K562 (cell line): ENCODE measurements at regions not wholly inside any gene's neighbourhood (a gene's known extent, or its start where the extent isn't known, plus 50 kb on each side); places are given as distances from the start of the nearest gene placed in this dataset.
"Not testable (repeated sequence)": the region's sequence is repeated elsewhere in the genome, so short reads cannot be mapped to it uniquely, and the experiment has no call there.

Source experiments
- ATAC-seq: fragments of 200-7000 bp; cut with Tn5 transposase; 3 replicates; pipeline ENCODE4 v1.9.1; 2020; ENCODE audit warnings: moderate library complexity
- BruUV-seq: library from RNA; stranded (reverse); fragments of 400-500 nt; replicated peaks from 2 replicates; lab custom pipeline; 2021; lab: Mats Ljungman, UMichigan
- CTCF ChIA-PET: fragments of 300-600 bp; formaldehyde crosslinking; extraction: SDS; loops from one replicate; lab custom pipeline; 2021; ENCODE audit warnings: low intra/inter-chr PET ratio; lab: Yijun Ruan, JAX
- POLR2A ChIA-PET: fragments of 300-600, 350-650 bp; sonication (Branson Sonifier 250); formaldehyde crosslinking; extraction: SDS; loops from one replicate; lab custom pipeline; 2021; ENCODE audit warnings: antibody characterized with exemption, inconsistent platforms; lab: Yijun Ruan, JAX
- DNase-seq, 4 experiments: peaks; one replicate each; pipeline versions ENCODE4 v3.0.0 to v3.0.0-alpha.2; 2011 to 2018; ENCODE audit warnings: low spot score in 3 of 4, mixed read lengths in 3 of 4; ENCODE audit errors: extremely low read depth in 1 of 4
- FAIRE-seq: peaks from 2 replicates; lab custom pipeline; 2011; peaks lifted over from hg19 to GRCh38; lab: Jason Lieb, UNC
- H2AFZ ChIP-seq: 2 replicates; pipeline ENCODE4 v1.6.0; 2011; ENCODE audit warnings: low read depth, low read length, control low read depth, inconsistent platforms
- H3K27ac ChIP-seq: fragments of 200-600 bp; 3 replicates; pipeline ENCODE4 v1.8.0; 2011; ENCODE audit warnings: low read depth, mild to moderate bottlenecking, control low read depth, inconsistent platforms, low read length, moderate library complexity, mixed read lengths; ENCODE audit errors: extremely low read depth
- H3K27me3 ChIP-seq, 2 experiments: fragments of 300-600 bp in 1 of 2; 2 replicates in 1 of 2; 3 replicates in 1 of 2; pipeline versions ENCODE4 v1.6.0 to v1.8.0; 2011; ENCODE audit warnings: inconsistent platforms in 2 of 2, low read length in 2 of 2, mild to moderate bottlenecking in 1 of 2, mixed read lengths in 1 of 2, moderate library complexity in 1 of 2; ENCODE audit not compliant: control insufficient read depth in 2 of 2, insufficient read depth in 2 of 2
- H3K36me3 ChIP-seq: fragments of 300-600 bp; 3 replicates; pipeline ENCODE4 v1.8.0; 2011; ENCODE audit warnings: mild to moderate bottlenecking, low read length, inconsistent platforms; ENCODE audit not compliant: control insufficient read depth, insufficient read depth
- H3K4me1 ChIP-seq, 2 experiments: fragments of 200-600 bp in 1 of 2; replicated peaks in 1 of 2; 2 replicates in 1 of 2; 3 replicates in 1 of 2; pipeline versions ENCODE4 v1.5.1 to v1.8.0; 2011; ENCODE audit warnings: inconsistent platforms in 2 of 2, low read length in 2 of 2, mild to moderate bottlenecking in 1 of 2, mixed read lengths in 1 of 2, moderate library complexity in 1 of 2; ENCODE audit not compliant: control insufficient read depth in 2 of 2, insufficient read depth in 2 of 2
- H3K4me2 ChIP-seq: 2 replicates; pipeline ENCODE4 v1.6.1; 2011; ENCODE audit warnings: low read length, control low read depth, inconsistent platforms, mixed read lengths; ENCODE audit not compliant: insufficient read depth
- H3K4me3 ChIP-seq: fragments of 200-600 bp; sonication (generic), shearing (Covaris generic); 2 replicates; pipeline ENCODE4 v1.5.1; 2016; ENCODE audit warnings: control low read depth, inconsistent platforms
- H3K79me2 ChIP-seq: fragments of 200-600 bp; 3 replicates; pipeline ENCODE4 v1.8.0; 2011; ENCODE audit warnings: low read length, inconsistent platforms; ENCODE audit not compliant: control insufficient read depth, insufficient read depth
- H3K9ac ChIP-seq, 2 experiments: 2 replicates each; pipeline versions ENCODE4 v1.6.0 to v1.6.1; 2011; ENCODE audit warnings: low read depth in 2 of 2, low read length in 2 of 2, control low read depth in 1 of 2, inconsistent platforms in 1 of 2, mild to moderate bottlenecking in 1 of 2, mixed read lengths in 1 of 2; ENCODE audit not compliant: insufficient read depth in 1 of 2
- H3K9me1 ChIP-seq: one replicate; pipeline ENCODE4 v1.6.0; 2011; ENCODE audit warnings: inconsistent platforms, mild to moderate bottlenecking, low read length, moderate library complexity; ENCODE audit not compliant: control insufficient read depth, insufficient read depth
- H3K9me3 ChIP-seq: replicated peaks from 2 replicates; pipeline ENCODE4 v1.5.1; 2011; ENCODE audit warnings: low read depth, low read length, inconsistent platforms; ENCODE audit not compliant: control insufficient read depth, insufficient read depth
- H4K20me1 ChIP-seq: replicated peaks from 2 replicates; pipeline ENCODE4 v1.6.1; 2011; ENCODE audit warnings: low read length, inconsistent platforms, mixed read lengths; ENCODE audit not compliant: control insufficient read depth, insufficient read depth
- SAP30 ChIP-seq: fragments of 200-600 bp; sonication (generic); IDR thresholded peaks from 2 replicates; pipeline ENCODE4 v1.6.1; 2012; ENCODE audit warnings: borderline replicate concordance, low read depth, mild to moderate bottlenecking, moderate library complexity, low read length, control low read depth, inconsistent platforms; ENCODE audit not compliant: insufficient read depth, poor library complexity, severe bottlenecking
- WGBS: fragments of 100-300 bp; shearing (Covaris generic); methylation state at CpG from one replicate; pipeline ENCODE4 v1.1.6; 2016; ENCODE audit warnings: low coverage, mixed read lengths; ENCODE audit not compliant: insufficient coverage; ENCODE audit errors: missing lambda C conversion rate; 5-methylcytosine and 5-hydroxymethylcytosine counted together
- in situ Hi-C: fragments of 300-500 bp; cut with MboI; formaldehyde crosslinking; loops from 4 replicates; pipeline ENCODE4 v1.15.0; 2018; ENCODE audit warnings: inconsistent platforms, mixed read lengths
- intact Hi-C: fragments of 100-400 bp; cut with micrococcal nuclease; formaldehyde crosslinking; loops from 2 replicates; pipeline ENCODE4 v1.14.2; 2022

DNA sequence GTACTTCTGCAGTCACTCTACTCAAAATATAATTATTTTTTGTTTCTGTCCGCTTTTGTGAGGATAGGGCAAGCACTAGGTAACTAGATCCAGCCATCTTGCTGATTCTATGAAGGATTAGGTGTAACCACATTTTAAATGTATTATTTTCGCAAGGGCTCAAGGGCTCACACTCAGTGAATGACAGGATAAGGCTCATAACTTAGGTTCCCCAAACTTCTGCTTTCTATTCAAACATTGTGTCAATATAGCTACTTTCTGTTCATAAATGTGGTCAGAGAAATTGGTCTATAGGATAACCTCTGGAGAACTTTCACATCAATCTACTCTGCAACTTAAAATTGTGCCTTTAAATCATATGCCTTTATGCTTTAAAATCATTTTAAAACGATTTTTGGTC, 1141.2 kb downstream of the SORCS1 start:
- DNase-seq (no peak), FAIRE-seq (no peak)
- CTCF ChIA-PET = no interaction called here
- no peaks in the 10 kb centered on the region for H3K9me1 ChIP-seq
- 4% methylated on average over 3 of the region's 3 CpGs for whole genome bisulfite sequencing
- no peaks in the 10 kb centered on the region for H3K9me3 ChIP-seq
- in situ Hi-C loops = no loop called here
- TF ChIP-seq SAP30 = no peak
- TF ChIP-seq, all 486 proteins: peak for 0
- intact Hi-C loops = no loop called here
- no peak overlapping the region for H3K9ac ChIP-seq
- H3K4me3 ChIP-seq = no peak overlapping the region
- no peaks in the 10 kb centered on the region for H4K20me1 ChIP-seq
- H3K27me3 ChIP-seq = no peaks in the 10 kb centered on the region
- H2AFZ ChIP-seq = no peak overlapping the region
- H3K4me1 ChIP-seq = no peaks in the 10 kb centered on the region
- H3K27ac ChIP-seq = no peak overlapping the region
- no peak overlapping the region for H3K4me2 ChIP-seq
- no peak for ATAC-seq
- no TSS peak for BruUV-seq
- POLR2A ChIA-PET = no interaction called here
- H3K36me3 ChIP-seq = no peaks in the 10 kb centered on the region
- H3K79me2 ChIP-seq = no peaks in the 10 kb centered on the region

- not testable (repeated sequence) for BruUV-seq, FAIRE-seq
Observed at GRCh38 chr10:106019559-106019958, 1144.9 kb downstream of the SORCS1 start.

GRCh38 chr10:106015369-106016199, 1148.9 kb downstream of the SORCS1 start:
- 0% methylated on average over 4 of the region's 4 CpGs for WGBS
- H3K4me1 ChIP-seq, H3K4me2 ChIP-seq, intact Hi-C loops, CTCF ChIA-PET, BruUV-seq, DNase-seq, POLR2A ChIA-PET, H3K9me3 ChIP-seq, H3K79me2 ChIP-seq, H3K9me1 ChIP-seq, H3K36me3 ChIP-seq, H3K27ac ChIP-seq, ATAC-seq, H4K20me1 ChIP-seq, H3K27me3 ChIP-seq, H3K4me3 ChIP-seq, FAIRE-seq, H3K9ac ChIP-seq, in situ Hi-C loops, H2AFZ ChIP-seq: not testable (repeated sequence)

More at GRCh38 chr10:106019559-106019958, 1144.9 kb downstream of the SORCS1 start:
- H3K27ac ChIP-seq, intact Hi-C loops, H3K79me2 ChIP-seq, H3K4me2 ChIP-seq, H3K27me3 ChIP-seq, H3K4me1 ChIP-seq, H3K36me3 ChIP-seq, ATAC-seq, H2AFZ ChIP-seq, H3K9me3 ChIP-seq, POLR2A ChIA-PET, H3K9me1 ChIP-seq, H4K20me1 ChIP-seq, H3K9ac ChIP-seq, CTCF ChIA-PET, DNase-seq, H3K4me3 ChIP-seq, in situ Hi-C loops: not testable (repeated sequence)
- 0% methylated on average over 3 of the region's 6 CpGs for WGBS
